Hepatocyte (in vitro differentiated cells): ENCODE measurements at regions not wholly inside any gene's neighbourhood (a gene's known extent, or its start where the extent isn't known, plus 50 kb on each side); places are given as distances from the start of the nearest gene placed in this dataset.
A peak's percentile ranks its signal among the peaks of the same experiment; 100 is the strongest.

Experiments
- DNase-seq: peaks from one replicate; pipeline ENCODE4 v3.0.0-alpha.2; 2016; ENCODE audit warnings: low spot score
- H2AFZ ChIP-seq: fragments of 200-600 bp; sonication (generic); 2 replicates; pipeline ENCODE4 v1.6.0; 2016; ENCODE audit warnings: antibody characterized with exemption, mild to moderate bottlenecking
- H3K27ac ChIP-seq: fragments of 200-600 bp; sonication (generic); 2 replicates; pipeline ENCODE4 v1.5.1; 2016; ENCODE audit warnings: mild to moderate bottlenecking
- H3K27me3 ChIP-seq: fragments of 200-600 bp; sonication (generic); 2 replicates; pipeline ENCODE4 v1.6.1; 2016
- H3K36me3 ChIP-seq: fragments of 200-600 bp; sonication (generic); replicated peaks from 2 replicates; pipeline ENCODE4 v1.5.1; 2016; ENCODE audit warnings: low read depth; ENCODE audit not compliant: insufficient read depth
- H3K4me1 ChIP-seq: fragments of 200-600 bp; sonication (generic); 2 replicates; pipeline ENCODE4 v1.5.1; 2016; ENCODE audit warnings: mild to moderate bottlenecking, moderate library complexity; ENCODE audit not compliant: insufficient read depth
- H3K4me2 ChIP-seq: fragments of 200-600 bp; sonication (generic); 2 replicates; pipeline ENCODE4 v1.6.0; 2016
- H3K4me3 ChIP-seq: fragments of 200-600 bp; sonication (generic); 2 replicates; pipeline ENCODE4 v1.5.1; 2016; ENCODE audit warnings: mild to moderate bottlenecking
- H3K79me2 ChIP-seq: fragments of 200-600 bp; sonication (generic); 2 replicates; pipeline ENCODE4 v1.6.0; 2017; ENCODE audit warnings: mild to moderate bottlenecking
- H3K9me2 ChIP-seq: fragments of 200-600 bp; sonication (generic); replicated peaks from 2 replicates; pipeline ENCODE4 v1.6.0; 2017; ENCODE audit warnings: mild to moderate bottlenecking; ENCODE audit not compliant: insufficient read depth
- H3K9me3 ChIP-seq: fragments of 200-600 bp; sonication (generic); 2 replicates; pipeline ENCODE4 v1.5.1; 2016; ENCODE audit warnings: low read depth, mild to moderate bottlenecking
- H4K20me1 ChIP-seq: fragments of 200-600 bp; sonication (generic); 2 replicates; pipeline ENCODE4 v1.6.0; 2016; ENCODE audit warnings: mild to moderate bottlenecking; ENCODE audit not compliant: insufficient read depth, poor library complexity, severe bottlenecking
- EZH2 ChIP-seq: fragments of 200-600 bp; sonication (generic); IDR thresholded peaks from 2 replicates; pipeline ENCODE4 v1.6.1; 2016; ENCODE audit warnings: antibody characterized with exemption, mild to moderate bottlenecking, borderline replicate concordance
- EZH2phosphoT487 ChIP-seq: fragments of 200-600 bp; sonication (generic); IDR thresholded peaks from one replicate; pipeline ENCODE4 v1.6.1; 2018; ENCODE audit warnings: antibody characterized with exemption, mild to moderate bottlenecking, low read depth, moderate library complexity; ENCODE audit not compliant: unreplicated experiment, severe bottlenecking
- WGBS: methylation state at CpG from one replicate; pipeline ENCODE4 v1.1.6; 2016; ENCODE audit warnings: low lambda C conversion rate; ENCODE audit errors: missing lambda C conversion rate; 5-methylcytosine and 5-hydroxymethylcytosine counted together
- TF ChIP-seq, protein P1 (sequence below): fragments of 200-600 bp; sonication (generic); IDR thresholded peaks from 2 replicates; pipeline ENCODE4 v1.5.1; 2016; ENCODE audit warnings: antibody characterized with exemption, mild to moderate bottlenecking; ENCODE audit not compliant: poor library complexity

DNA sequence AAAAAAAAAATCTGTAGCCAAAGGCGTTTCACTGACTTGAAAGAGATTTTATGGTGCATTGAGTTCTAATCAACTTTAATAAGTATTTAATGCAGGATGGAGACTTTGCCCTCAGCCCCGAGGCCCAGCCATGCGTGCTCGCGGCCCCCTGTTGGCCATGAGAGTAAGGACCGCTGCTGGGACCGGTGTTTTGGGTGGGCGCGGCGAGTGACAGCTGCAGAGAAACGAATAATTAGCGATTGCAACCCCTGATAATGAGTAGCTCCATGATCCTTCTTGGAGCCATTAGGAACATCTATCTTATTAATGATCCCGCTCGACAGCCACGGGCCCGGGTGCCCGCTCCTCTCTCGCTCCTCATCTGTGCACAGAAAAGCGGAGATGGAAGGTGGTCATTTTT, 347.4 kb downstream of the RPS24 start:
- TF ChIP-seq, protein P1, sequence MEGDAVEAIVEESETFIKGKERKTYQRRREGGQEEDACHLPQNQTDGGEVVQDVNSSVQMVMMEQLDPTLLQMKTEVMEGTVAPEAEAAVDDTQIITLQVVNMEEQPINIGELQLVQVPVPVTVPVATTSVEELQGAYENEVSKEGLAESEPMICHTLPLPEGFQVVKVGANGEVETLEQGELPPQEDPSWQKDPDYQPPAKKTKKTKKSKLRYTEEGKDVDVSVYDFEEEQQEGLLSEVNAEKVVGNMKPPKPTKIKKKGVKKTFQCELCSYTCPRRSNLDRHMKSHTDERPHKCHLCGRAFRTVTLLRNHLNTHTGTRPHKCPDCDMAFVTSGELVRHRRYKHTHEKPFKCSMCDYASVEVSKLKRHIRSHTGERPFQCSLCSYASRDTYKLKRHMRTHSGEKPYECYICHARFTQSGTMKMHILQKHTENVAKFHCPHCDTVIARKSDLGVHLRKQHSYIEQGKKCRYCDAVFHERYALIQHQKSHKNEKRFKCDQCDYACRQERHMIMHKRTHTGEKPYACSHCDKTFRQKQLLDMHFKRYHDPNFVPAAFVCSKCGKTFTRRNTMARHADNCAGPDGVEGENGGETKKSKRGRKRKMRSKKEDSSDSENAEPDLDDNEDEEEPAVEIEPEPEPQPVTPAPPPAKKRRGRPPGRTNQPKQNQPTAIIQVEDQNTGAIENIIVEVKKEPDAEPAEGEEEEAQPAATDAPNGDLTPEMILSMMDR: peak; percentile 22
- TF ChIP-seq EZH2phosphoT487 (no peak), EZH2 (no peak)
- Histone ChIP-seq H3K4me2 (no peak overlapping the region), H4K20me1 (no peaks in the 10 kb centered on the region), H3K9me3 (no peaks in the 10 kb centered on the region), H3K4me3 (no peak overlapping the region), H3K79me2 (no peaks in the 10 kb centered on the region), H2AFZ (no peak overlapping the region), H3K27me3 (no peaks in the 10 kb centered on the region), H3K4me1 (peaks cover 16% of the 10 kb centered on the region), H3K27ac (no peak overlapping the region), H3K9me2 (no peaks in the 10 kb centered on the region), H3K36me3 (no peaks in the 10 kb centered on the region)
- DNase-seq: no peak
- WGBS: 75% methylated on average over 19 of the region's 19 CpGs

DNA sequence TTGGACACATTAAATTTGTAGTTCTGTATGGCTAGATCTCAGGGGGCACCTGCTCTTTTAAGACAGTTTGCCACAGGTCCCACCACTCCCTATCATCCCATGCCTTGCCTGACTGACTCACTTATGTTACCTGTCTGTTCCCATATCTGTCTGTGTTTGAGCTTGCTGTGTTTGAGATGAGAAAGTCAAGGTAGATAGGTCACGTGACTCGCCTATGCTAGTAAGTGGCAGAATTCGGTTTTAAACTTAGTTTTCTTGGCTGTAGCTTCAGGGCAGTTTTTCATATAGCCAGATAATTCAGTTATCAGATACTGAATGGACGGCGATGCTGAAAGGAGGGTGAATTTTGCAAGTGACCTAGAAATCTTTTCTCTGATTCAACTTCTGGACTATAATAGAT, 348.4 kb downstream of the RPS24 start:
- 96% methylated on average over 5 of the region's 5 CpGs for WGBS
- Histone ChIP-seq H3K79me2 (no peaks in the 10 kb centered on the region), H3K4me3 (no peak overlapping the region), H3K27me3 (no peaks in the 10 kb centered on the region), H3K9me2 (no peaks in the 10 kb centered on the region), H2AFZ (no peak overlapping the region), H3K9me3 (no peaks in the 10 kb centered on the region), H3K4me1 (peaks cover 9% of the 10 kb centered on the region), H3K27ac (no peak overlapping the region), H3K4me2 (no peak overlapping the region), H4K20me1 (no peaks in the 10 kb centered on the region), H3K36me3 (no peaks in the 10 kb centered on the region)
- no peak for DNase-seq
- TF ChIP-seq, protein P1: no peak
- no peak for TF ChIP-seq EZH2phosphoT487
- TF ChIP-seq EZH2: no peak

DNA sequence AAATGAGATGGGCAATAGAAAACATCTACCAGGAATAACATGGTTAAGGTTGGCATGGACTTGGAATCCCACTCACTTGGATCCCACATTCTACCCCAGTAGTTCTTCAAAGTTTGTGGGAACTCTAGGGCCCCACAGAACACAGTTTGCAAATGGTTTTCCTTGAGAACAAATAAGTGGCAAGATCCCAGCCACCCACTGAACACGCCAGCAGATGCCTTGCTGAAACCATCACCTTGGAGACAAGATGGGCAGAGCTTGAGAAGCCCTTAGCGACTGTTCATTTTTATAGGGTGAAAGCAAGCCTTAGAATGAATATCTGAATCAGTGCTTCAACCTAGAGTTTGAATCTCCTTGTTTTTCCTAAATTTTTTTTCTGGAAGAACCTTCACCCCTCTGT, 349.1 kb downstream of the RPS24 start:
- peaks cover 3% of the 10 kb centered on the region for H3K27me3 ChIP-seq
- H3K27ac ChIP-seq: no peak overlapping the region
- H3K4me1 ChIP-seq: peaks cover 3% of the 10 kb centered on the region
- TF ChIP-seq EZH2phosphoT487 (no peak), EZH2 (no peak)
- TF ChIP-seq, protein P1: no peak
- no peaks in the 10 kb centered on the region for H3K36me3 ChIP-seq
- no peaks in the 10 kb centered on the region for H3K79me2 ChIP-seq
- no peak overlapping the region for H3K4me3 ChIP-seq
- no peak for DNase-seq
- no peak overlapping the region for H2AFZ ChIP-seq
- H3K9me3 ChIP-seq: no peaks in the 10 kb centered on the region
- H3K9me2 ChIP-seq: no peaks in the 10 kb centered on the region
- 89% methylated on average over 2 of the region's 2 CpGs for WGBS
- no peak overlapping the region for H3K4me2 ChIP-seq
- H4K20me1 ChIP-seq: no peaks in the 10 kb centered on the region

DNA sequence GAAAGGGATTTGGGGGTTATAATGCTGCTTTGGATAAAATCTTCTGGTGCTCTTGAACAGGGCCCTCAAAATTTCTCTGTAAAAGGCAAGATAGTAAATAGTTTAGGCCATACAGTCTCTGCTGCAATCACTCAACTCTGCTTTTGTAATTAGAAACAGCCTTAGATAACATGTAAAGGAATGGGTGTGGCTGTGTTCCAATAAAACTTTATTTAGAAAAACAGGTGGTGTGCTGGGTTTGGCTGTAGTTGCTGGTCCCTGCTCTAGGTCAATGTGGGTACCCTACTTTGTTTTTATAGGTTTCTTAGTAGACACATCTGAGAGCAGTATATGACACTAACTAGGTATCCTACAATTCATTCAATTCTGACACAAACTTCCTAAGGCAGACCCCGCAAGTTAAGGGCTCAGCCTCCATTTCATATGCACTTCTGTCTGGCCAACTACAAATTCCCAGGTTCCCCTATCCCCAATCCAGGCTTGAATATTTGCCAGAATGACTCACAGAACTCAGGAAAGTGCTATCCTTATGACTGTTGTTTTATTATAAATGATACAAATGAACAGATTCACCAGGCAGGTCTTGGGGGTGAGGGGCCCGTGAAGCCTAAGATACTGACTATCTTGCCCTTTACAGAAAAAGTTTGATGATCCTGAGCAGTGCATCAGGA, 349.9 kb downstream of the RPS24 start:
- H3K27ac ChIP-seq: no peak overlapping the region
- peaks cover 3% of the 10 kb centered on the region for H3K27me3 ChIP-seq
- H4K20me1 ChIP-seq: no peaks in the 10 kb centered on the region
- H3K9me3 ChIP-seq: no peaks in the 10 kb centered on the region
- TF ChIP-seq EZH2phosphoT487 (no peak), EZH2 (no peak)
- TF ChIP-seq, protein P1: no peak
- H3K36me3 ChIP-seq: no peaks in the 10 kb centered on the region
- H3K4me2 ChIP-seq: no peak overlapping the region
- DNase-seq: no peak
- no peaks in the 10 kb centered on the region for H3K9me2 ChIP-seq
- no peak overlapping the region for H3K4me3 ChIP-seq
- WGBS: 84% methylated on average over 2 of the region's 2 CpGs
- H2AFZ ChIP-seq: no peak overlapping the region
- no peaks in the 10 kb centered on the region for H3K4me1 ChIP-seq
- no peaks in the 10 kb centered on the region for H3K79me2 ChIP-seq
